ENCODE measurements at regions not wholly inside any gene's neighbourhood (a gene's known extent, or its start where the extent isn't known, plus 50 kb on each side); places are given as distances from the start of the nearest gene placed in this dataset.

DNA sequence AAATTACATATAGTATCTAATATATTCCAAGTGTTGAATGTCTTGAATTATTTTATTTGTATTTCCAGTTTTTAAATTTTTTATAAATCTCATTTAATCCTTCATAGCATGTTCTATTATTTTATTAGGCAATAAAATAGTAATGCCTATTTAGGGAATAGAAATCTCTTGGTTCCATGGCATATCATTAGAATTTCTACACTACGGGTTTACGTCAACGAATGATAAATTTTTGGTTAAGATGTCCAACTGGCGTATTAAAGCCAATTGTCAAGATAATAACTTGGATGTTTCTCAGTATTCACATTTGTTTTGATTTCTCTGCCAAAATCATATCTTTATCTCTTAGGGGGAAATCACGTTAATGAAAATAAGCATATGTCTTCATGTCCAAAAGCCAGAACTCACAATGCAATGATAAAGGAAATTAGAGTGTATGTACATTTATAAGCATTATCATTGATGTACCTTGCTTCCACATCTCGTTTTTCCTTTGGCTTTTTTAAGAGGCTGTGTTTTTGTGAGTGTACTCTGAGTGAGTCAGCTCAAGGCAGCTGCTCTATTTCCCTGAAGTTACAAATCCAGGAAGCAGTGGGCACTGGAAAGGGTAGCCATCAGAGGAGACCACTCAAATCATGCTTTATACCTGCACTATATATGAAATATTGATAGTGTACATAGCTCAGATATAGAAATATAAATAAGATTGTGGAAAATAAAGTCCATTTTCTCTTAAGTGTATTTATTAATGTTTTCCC lies 115.8 kb upstream of the PDE1A start:
- TF ChIP-seq FOXM1 (IDR thresholded peaks at IDR 0.05; ENCODE audit: borderline replicate concordance) (no peak), SP1 (IDR thresholded peaks at IDR 0.05) (no peak), ELF4 (IDR thresholded peaks at IDR 0.05) (no peak), TARDBP (IDR thresholded peaks at IDR 0.05) (no peak), LEF1 (IDR thresholded peaks at IDR 0.05; ENCODE audit: borderline replicate concordance) (no peak), ZNF384 (IDR thresholded peaks at IDR 0.05) (no peak), SUZ12 (IDR thresholded peaks at IDR 0.05) (no peak), BHLHE40 (IDR thresholded peaks at IDR 0.05; ENCODE audit: borderline replicate concordance) (no peak), FOXK2 (IDR thresholded peaks at IDR 0.05) (no peak)

Measured in HEK293T (cell line).